C4-2B (cell line): ENCODE measurements at regions not wholly inside any gene's neighbourhood (a gene's known extent, or its start where the extent isn't known, plus 50 kb on each side); places are given as distances from the start of the nearest gene placed in this dataset.

Experiments
- H3K27ac ChIP-seq: fragments of 450-650 bp; 2 replicates; pipeline ENCODE4 v1.5.1; 2017
- ZFX ChIP-seq: fragments of 450-650 bp; IDR thresholded peaks from 2 replicates; pipeline ENCODE4 v1.6.1; 2017
- TF ChIP-seq, protein P1 (sequence below): fragments of 450-650 bp; conservative IDR thresholded peaks from 2 replicates; pipeline ENCODE4 v1.5.1; 2017; ENCODE audit warnings: mild to moderate bottlenecking

GRCh38 chr6:139473231-139473701 is 98.8 kb upstream of the CITED2 start:
- TF ChIP-seq, protein P1, sequence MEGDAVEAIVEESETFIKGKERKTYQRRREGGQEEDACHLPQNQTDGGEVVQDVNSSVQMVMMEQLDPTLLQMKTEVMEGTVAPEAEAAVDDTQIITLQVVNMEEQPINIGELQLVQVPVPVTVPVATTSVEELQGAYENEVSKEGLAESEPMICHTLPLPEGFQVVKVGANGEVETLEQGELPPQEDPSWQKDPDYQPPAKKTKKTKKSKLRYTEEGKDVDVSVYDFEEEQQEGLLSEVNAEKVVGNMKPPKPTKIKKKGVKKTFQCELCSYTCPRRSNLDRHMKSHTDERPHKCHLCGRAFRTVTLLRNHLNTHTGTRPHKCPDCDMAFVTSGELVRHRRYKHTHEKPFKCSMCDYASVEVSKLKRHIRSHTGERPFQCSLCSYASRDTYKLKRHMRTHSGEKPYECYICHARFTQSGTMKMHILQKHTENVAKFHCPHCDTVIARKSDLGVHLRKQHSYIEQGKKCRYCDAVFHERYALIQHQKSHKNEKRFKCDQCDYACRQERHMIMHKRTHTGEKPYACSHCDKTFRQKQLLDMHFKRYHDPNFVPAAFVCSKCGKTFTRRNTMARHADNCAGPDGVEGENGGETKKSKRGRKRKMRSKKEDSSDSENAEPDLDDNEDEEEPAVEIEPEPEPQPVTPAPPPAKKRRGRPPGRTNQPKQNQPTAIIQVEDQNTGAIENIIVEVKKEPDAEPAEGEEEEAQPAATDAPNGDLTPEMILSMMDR: no peak
- TF ChIP-seq ZFX: no peak
- H3K27ac ChIP-seq: no peak overlapping the region

DNA sequence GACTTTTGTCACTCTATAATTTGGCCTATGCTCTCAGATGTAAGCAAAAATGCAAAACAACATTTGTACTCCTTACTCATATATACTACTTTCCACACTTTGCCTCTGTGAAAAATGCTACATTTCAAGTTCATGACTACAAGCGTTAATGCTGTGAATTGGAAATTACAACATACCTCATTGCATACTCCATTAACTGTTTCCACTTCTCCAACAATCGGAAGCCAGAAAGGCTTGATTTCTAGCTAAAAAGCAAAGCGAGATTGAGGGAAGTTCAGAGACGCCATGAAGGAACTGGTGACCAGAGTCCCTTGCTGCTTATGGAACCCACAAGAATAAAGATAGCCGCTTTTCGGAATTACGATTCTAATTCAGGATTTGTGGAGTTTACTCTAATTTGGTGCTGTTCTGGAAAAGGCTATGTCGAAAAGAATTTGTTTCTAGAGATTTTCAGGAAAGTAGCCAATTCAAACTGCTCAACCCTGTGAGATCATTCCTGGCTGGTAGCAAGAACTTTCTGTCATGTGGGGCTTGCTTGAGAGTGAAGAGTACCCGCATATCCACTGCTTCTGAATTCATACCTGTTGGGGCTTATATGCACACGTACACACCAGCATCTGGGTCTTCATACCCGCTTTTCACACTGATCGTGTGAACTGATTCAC is 98.0 kb upstream of the CITED2 start:
- TF ChIP-seq, protein P1: no peak
- no peak for TF ChIP-seq ZFX
- no peak overlapping the region for H3K27ac ChIP-seq

DNA sequence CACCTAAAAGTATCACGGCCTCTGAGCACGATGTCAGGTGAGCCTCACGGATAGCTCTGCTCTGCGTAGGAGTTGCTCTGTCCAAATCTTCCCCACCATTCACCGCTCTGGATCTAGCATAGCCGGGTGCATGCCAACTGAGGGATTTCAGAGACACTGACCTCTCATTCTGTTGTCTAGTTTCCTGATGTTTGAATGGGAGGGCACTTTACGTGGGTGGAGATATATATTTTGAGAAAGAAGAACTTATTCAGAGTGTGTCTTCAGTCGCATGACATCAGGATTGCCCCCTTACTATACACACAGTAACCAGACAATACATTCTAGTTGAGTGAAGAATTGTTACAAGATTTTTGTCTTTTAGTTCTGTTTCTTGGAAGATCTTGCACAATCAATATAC is 96.5 kb upstream of the CITED2 start:
- TF ChIP-seq, protein P1: no peak
- TF ChIP-seq ZFX: no peak

DNA sequence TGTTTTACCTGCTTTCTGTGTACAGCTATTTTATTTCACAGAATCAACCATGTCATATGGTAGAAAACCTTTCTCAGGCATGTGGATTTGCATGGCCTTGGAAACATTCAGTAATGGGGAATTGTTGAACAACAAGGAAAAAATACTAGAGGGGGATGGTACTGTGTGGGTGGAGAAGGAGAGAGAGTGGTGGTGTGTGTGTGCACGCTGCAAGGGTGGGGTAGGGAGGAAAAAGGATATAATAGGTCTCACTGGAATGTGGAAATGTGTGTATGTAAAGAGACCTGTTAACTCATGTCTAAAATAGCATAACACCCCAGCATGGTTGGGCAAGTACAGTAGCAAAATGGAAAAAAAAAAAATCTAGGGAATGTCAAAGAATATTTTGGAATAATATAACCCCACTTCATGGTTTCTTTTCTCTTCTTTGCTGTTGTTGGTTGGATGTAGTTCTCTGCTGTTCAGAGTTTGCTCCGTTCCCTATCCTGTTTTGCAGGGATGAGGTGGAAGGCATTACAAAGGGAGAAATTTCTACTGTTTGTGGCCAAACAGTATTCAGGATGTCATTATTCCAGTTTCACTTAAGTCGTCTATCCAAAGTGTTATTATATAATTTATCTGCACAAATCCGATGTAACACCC is 93.9 kb upstream of the CITED2 start:
- no peak overlapping the region for H3K27ac ChIP-seq
- TF ChIP-seq, protein P1: no peak
- TF ChIP-seq ZFX: no peak

More for the DNA sequence above, 96.5 kb upstream of the CITED2 start:
- H3K27ac ChIP-seq: no peak overlapping the region

- H3K27ac ChIP-seq: no peak overlapping the region
- TF ChIP-seq ZFX: no peak
- TF ChIP-seq, protein P1: no peak
These were observed 83.0 kb upstream of the CITED2 start for GRCh38 chr6:139457476-139457875.

- TF ChIP-seq, protein P1: no peak
- TF ChIP-seq ZFX: no peak
- H3K27ac ChIP-seq: no peak overlapping the region
These were observed 77.9 kb upstream of the CITED2 start for GRCh38 chr6:139452148-139452876.

DNA sequence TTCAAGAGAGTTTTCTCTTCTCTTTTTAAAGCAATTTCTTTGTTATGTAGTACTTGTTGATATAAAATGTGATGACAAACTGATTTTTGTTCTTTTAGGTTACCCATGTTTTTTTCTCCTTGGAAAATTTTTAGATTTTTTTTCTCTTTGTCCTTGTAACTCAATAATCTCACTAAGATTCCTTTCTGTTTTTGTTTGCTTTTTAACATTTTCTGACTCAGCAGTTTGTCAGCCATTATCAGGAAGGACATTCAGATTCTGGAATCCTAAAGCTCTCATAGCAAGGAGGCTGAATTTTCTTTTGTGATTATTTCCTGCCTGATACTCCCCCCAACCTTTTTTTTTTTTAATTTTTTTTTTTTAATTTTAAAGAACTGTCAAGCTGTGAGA is 75.2 kb upstream of the CITED2 start:
- no peak overlapping the region for H3K27ac ChIP-seq
- TF ChIP-seq, protein P1: no peak
- no peak for TF ChIP-seq ZFX
